ENCODE measurements at regions not wholly inside any gene's neighbourhood (a gene's known extent, or its start where the extent isn't known, plus 50 kb on each side); places are given as distances from the start of the nearest gene placed in this dataset.
"Not testable (repeated sequence)": the region's sequence is repeated elsewhere in the genome, so short reads cannot be mapped to it uniquely, and the experiment has no call there.

DNA sequence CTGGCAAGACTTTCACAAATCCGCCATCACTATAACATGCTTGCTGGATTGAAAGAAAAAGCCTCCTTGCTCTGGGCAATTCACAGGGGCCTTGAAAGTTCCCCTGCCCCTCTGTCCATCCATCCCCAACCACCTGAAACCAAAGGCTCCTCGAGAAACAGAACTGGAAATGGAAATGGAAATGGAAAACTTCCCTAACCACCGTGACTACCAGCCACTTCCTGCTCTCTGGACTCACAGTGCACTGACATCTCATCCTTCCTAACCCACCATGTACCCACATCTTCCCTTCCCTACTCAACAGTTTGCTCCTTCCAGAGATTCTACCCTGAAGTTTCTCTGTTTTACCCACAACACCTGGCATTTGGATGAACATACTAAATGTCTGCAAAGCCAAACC is 603.6 kb upstream of the DIPK2B start:
- H3K4me2 ChIP-seq: 0 out of 2 replicates have a peak overlapping the region, but pooled peaks have one; percentile 10
- no peak overlapping the region for H3K9ac ChIP-seq
- H3K4me1 ChIP-seq: peaks cover 17% of the 10 kb centered on the region

DNA sequence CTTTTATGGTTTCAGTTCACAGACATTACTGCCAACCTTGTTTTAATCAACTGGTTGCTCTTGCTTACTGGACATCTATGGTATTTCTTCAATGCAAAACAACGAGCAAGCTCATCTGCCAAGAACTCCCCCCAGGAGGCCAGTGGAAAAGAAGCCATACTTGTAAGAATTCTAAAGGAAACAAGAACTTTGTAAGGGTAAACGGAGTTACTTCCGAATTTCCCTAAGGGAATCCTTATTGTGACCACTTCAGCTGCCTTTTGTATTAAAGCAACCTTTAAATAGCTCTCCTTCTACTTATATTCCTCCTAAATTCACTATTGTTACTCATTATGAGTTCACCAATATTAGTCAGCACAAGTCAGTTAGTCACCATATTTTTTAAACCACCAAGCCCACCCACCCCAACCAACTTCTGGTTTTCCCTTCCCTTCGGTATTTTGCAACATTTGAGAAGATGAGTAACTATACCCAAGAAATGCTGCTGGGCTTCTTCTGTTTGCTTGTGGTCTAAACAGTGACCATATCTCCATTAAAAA is 602.8 kb upstream of the DIPK2B start:
- H4K20me1 ChIP-seq: no peaks in the 10 kb centered on the region
- H3K4me2 ChIP-seq: no peak overlapping the region
- H3K9me3 ChIP-seq: no peaks in the 10 kb centered on the region
- H3K27me3 ChIP-seq: no peaks in the 10 kb centered on the region
- no peaks in the 10 kb centered on the region for H3K36me3 ChIP-seq
- no peak overlapping the region for H3K4me3 ChIP-seq
- no peak for TF ChIP-seq Cebpa-rat (IDR thresholded peaks at IDR 0.05)
- H3K27ac ChIP-seq: no peak overlapping the region
- peaks cover 17% of the 10 kb centered on the region for H3K4me1 ChIP-seq
- H3K9ac ChIP-seq: no peak overlapping the region

More for the DNA sequence above, 603.6 kb upstream of the DIPK2B start:
- no peak overlapping the region for H3K4me3 ChIP-seq
- TF ChIP-seq Cebpa-rat (IDR thresholded peaks at IDR 0.05): no peak
- no peaks in the 10 kb centered on the region for H3K9me3 ChIP-seq
- H3K27ac ChIP-seq: no peak overlapping the region
- H3K27me3 ChIP-seq: no peaks in the 10 kb centered on the region
- H3K36me3 ChIP-seq: no peaks in the 10 kb centered on the region
- no peaks in the 10 kb centered on the region for H4K20me1 ChIP-seq

DNA sequence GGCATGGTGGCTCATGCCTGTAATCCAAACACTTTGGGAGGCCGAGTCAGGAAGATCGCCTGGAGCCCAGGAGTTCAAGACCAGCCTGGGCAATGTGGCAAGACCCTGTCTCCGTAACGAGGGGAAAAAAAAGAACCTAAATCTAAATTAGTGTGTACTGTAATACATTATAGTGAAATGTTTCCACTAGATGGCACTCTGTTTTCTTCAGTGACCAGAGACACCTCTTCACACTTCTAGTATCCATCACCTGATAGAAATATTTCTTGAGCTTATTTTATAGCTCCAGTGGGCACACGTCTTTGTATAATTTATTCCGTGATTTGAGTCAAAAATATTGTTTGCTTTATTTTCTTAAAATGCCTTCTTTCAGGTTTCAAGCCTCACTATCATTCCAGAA is 600.9 kb upstream of the DIPK2B start:
- no peak for TF ChIP-seq Cebpa-rat (IDR thresholded peaks at IDR 0.05)
- Histone ChIP-seq H3K4me3 (no peak overlapping the region), H3K9ac (no peak overlapping the region)

DNA sequence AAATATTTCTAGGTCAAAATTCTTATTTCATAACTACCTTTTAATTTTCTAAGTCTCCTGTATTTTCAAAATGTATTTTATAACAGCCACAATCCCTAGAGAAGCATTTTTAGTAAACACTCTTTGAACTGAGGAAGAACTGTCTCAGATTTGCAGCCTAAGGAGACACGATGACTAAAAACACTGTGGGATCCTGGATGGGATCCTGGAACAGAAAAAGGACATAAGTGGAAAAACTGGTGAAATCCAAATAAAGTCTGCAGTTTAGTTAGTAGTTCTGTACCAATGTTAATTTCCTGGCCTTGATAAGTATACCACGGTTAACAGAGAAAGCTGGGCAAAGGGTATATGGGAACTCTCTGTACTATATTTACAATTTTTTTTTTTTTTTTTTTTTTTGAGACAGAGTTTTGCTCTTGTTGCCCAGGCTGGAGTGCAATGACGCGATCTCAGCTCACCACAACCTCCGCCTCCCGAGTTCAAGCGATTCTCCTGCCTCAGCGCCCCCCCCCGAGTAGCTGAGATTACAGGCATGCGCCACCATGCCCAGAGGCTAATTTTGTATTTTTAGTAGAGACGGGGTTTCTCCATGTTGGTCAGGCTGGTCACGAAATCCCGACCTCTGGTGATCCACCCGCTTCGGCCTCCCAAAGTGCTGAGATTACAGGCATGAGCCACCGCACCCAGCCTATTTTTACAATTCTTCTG is 600.2 kb upstream of the DIPK2B start:
- H3K27ac ChIP-seq, H3K4me2 ChIP-seq, H3K4me3 ChIP-seq: not testable (repeated sequence)

More for the DNA sequence above, 600.9 kb upstream of the DIPK2B start:
- H4K20me1 ChIP-seq: no peaks in the 10 kb centered on the region
- peaks cover 9% of the 10 kb centered on the region for H3K4me1 ChIP-seq
- no peaks in the 10 kb centered on the region for H3K27me3 ChIP-seq
- no peak overlapping the region for H3K27ac ChIP-seq
- no peaks in the 10 kb centered on the region for H3K9me3 ChIP-seq
- no peaks in the 10 kb centered on the region for H3K36me3 ChIP-seq
- no peak overlapping the region for H3K4me2 ChIP-seq

DNA sequence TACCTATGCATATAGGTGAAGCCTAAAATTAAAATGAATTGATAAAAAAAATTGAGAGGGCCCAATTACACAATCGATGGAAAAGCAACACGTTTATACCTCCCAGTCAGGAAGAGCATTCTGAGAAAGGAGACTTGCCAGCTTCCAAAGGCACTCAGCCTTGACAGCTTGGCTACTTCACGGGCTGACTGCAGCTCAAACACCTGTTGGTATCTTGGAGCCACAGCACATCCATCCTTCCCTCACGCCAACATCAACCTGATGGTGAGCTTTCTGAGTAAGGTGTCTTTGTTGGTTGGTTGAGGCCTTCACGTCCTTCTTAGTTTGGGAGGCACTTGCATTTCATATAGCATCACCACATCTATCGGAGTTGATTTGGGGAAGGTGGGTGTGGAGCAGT is 598.9 kb upstream of the DIPK2B start:
- H3K9me3 ChIP-seq: no peaks in the 10 kb centered on the region
- no peaks in the 10 kb centered on the region for H4K20me1 ChIP-seq
- H3K36me3 ChIP-seq: no peaks in the 10 kb centered on the region
- H3K27me3 ChIP-seq: no peaks in the 10 kb centered on the region
- TF ChIP-seq Cebpa-rat (IDR thresholded peaks at IDR 0.05): no peak
- no peak overlapping the region for H3K27ac ChIP-seq
- no peak overlapping the region for H3K4me2 ChIP-seq
- no peaks in the 10 kb centered on the region for H3K4me1 ChIP-seq
- H3K4me3 ChIP-seq: no peak overlapping the region
- H3K9ac ChIP-seq: no peak overlapping the region

More for the DNA sequence above, 600.2 kb upstream of the DIPK2B start:
- H3K4me1 ChIP-seq, H4K20me1 ChIP-seq, H3K27me3 ChIP-seq, H3K9me3 ChIP-seq, H3K36me3 ChIP-seq, H3K9ac ChIP-seq: not testable (repeated sequence)

DNA sequence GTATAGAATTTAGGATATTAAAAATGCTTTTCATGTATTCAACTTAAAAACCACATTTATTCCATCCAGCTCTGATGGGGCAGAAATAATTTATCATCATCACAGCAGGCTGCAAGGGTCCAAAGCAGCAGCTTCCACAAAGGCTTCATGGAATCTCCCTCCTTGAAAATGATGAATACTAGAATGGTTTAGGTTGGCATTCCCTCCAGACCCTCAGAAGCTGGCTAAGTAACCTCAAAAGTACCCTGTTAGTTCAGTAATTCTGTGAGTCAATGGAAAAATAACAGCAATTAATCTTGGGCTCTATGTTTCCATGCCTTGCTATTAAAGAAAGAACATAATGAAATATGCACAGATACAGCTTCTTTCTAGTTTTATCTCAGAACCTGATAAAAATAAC is 594.9 kb upstream of the DIPK2B start:
- H3K36me3 ChIP-seq: no peaks in the 10 kb centered on the region
- H3K4me1 ChIP-seq: no peaks in the 10 kb centered on the region
- H3K4me2 ChIP-seq: no peak overlapping the region
- H3K9me3 ChIP-seq: peaks cover 19% of the 10 kb centered on the region
- H3K27ac ChIP-seq: no peak overlapping the region
- no peak for TF ChIP-seq Cebpa-rat (IDR thresholded peaks at IDR 0.05)
- H4K20me1 ChIP-seq: no peaks in the 10 kb centered on the region
- H3K27me3 ChIP-seq: no peaks in the 10 kb centered on the region
- no peak overlapping the region for H3K4me3 ChIP-seq
- H3K9ac ChIP-seq: no peak overlapping the region

DNA sequence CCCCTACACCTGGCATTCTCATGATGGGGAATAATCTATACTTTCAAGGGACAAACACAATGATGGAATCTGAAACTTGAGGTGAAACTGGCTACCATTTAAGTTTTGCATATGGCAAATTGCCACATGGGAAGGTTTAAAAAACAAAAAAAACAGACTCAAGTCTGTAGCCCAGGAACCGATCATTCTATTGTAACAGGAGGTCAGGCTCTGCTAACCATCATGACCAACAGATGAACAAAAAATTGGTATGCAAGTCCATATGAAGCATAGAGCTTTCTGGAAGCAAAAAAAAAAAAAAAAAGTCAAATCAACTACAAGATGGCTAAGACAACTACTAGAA is 594.3 kb upstream of the DIPK2B start:
- Histone ChIP-seq H3K4me2 (no peak overlapping the region), H3K36me3 (no peaks in the 10 kb centered on the region), H3K9me3 (peaks cover 24% of the 10 kb centered on the region), H3K4me3 (no peak overlapping the region), H3K27ac (no peak overlapping the region), H3K9ac (no peak overlapping the region), H4K20me1 (no peaks in the 10 kb centered on the region), H3K4me1 (no peaks in the 10 kb centered on the region), H3K27me3 (no peaks in the 10 kb centered on the region)
- TF ChIP-seq Cebpa-rat (IDR thresholded peaks at IDR 0.05): no peak

DNA sequence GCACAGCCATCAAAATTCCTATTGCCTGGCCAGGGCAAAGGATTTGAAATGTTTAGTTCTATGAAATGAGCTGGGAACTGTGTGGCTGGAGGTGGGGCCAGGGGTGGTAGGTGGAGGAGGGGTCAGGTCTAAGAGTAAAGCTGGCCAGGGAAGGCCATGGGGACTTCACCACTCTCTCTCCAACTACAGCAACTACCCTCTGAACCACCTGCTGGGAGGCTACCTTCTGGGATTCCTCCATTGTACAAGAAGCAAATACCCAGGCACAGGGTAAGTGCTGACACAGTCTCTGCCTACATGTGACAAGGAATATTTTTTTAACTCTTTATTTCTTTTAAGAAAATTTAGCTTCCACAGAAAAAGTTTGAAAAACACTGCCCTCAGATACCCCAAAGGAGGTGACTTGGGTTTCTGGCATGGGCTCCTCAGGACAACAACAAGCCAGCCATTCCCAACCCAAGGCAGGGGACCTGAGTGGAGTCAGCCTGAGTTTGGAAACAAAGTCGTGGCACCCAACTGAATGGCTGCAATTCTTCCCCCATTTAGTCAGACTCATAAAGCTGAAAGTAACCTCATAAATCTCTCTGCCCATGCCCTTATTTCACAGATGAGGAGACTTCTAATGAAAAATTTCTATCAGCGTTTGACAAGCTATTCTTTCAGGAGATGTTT is 593.8 kb upstream of the DIPK2B start:
- H3K9me3 ChIP-seq: peaks cover 25% of the 10 kb centered on the region
- no peaks in the 10 kb centered on the region for H4K20me1 ChIP-seq
- no peak overlapping the region for H3K9ac ChIP-seq
- H3K4me1 ChIP-seq: no peaks in the 10 kb centered on the region
- no peak overlapping the region for H3K27ac ChIP-seq
- H3K27me3 ChIP-seq: no peaks in the 10 kb centered on the region
- no peak overlapping the region for H3K4me3 ChIP-seq
- H3K36me3 ChIP-seq: no peaks in the 10 kb centered on the region
- no peak overlapping the region for H3K4me2 ChIP-seq
- no peak for TF ChIP-seq Cebpa-rat (IDR thresholded peaks at IDR 0.05)

DNA sequence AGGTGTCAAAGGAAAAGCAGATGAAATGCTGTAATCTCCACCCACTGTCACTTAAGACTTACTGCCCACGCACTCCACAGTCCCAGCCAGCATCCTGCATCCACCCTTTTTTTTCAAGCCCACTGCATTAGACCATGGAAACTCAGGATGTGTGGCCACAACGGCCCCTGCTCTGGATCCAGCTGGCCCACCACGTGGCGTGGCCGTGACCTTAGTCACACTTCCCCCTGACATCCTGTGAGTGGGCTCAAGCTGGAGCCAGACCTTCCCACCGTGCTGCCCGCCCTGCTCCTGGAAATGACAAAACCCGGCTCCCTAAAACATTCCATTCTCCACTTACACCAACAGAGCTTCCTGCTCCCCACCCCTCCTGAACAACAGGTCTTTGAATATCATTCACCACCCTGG is 588.3 kb upstream of the DIPK2B start:
- no peak overlapping the region for H3K4me2 ChIP-seq
- H3K9ac ChIP-seq: no peak overlapping the region
- peaks cover 29% of the 10 kb centered on the region for H3K9me3 ChIP-seq
- H3K36me3 ChIP-seq: no peaks in the 10 kb centered on the region
- TF ChIP-seq Cebpa-rat (IDR thresholded peaks at IDR 0.05): no peak
- peaks cover 4% of the 10 kb centered on the region for H3K4me1 ChIP-seq
- no peak overlapping the region for H3K4me3 ChIP-seq
- no peaks in the 10 kb centered on the region for H3K27me3 ChIP-seq
- H4K20me1 ChIP-seq: no peaks in the 10 kb centered on the region
- no peak overlapping the region for H3K27ac ChIP-seq

DNA sequence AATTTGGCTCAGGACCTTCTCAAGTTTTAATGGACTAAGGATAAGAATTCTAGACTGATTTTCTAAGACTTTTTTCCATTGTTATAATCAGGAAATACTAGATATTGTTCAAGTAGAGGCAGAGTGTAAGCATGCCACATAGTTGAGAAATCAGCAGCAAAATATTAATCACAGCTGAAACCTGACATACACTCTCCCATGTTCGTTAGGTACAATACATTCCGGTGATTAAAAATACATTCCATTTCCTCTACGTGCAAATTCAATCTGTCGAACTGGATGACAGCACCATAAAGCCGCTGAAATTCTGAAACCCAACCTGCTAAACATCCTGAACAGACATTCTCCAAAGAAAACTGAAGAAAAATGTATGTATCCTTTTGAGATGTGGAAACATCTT is 587.6 kb upstream of the DIPK2B start:
- no peaks in the 10 kb centered on the region for H3K36me3 ChIP-seq
- no peaks in the 10 kb centered on the region for H3K27me3 ChIP-seq
- H3K27ac ChIP-seq: no peak overlapping the region
- peaks cover 29% of the 10 kb centered on the region for H3K9me3 ChIP-seq
- no peak overlapping the region for H3K4me3 ChIP-seq
- no peak overlapping the region for H3K4me2 ChIP-seq
- no peaks in the 10 kb centered on the region for H4K20me1 ChIP-seq
- H3K4me1 ChIP-seq: peaks cover 5% of the 10 kb centered on the region
- no peak for TF ChIP-seq Cebpa-rat (IDR thresholded peaks at IDR 0.05)
- no peak overlapping the region for H3K9ac ChIP-seq
